ENCODE measurements at regions not wholly inside any gene's neighbourhood (a gene's known extent, or its start where the extent isn't known, plus 50 kb on each side); places are given as distances from the start of the nearest gene placed in this dataset.
"Not testable (repeated sequence)": the region's sequence is repeated elsewhere in the genome, so short reads cannot be mapped to it uniquely, and the experiment has no call there.

GRCh38 chr4:79150820-79151416 lies 174.9 kb downstream of the NAA11 start:
- ATAC-seq (ENCODE audit: low FRiP score) (no peak), DNase-seq (no peak)
- Histone ChIP-seq H3K9me3 (ENCODE audit: control insufficient read depth, low read length) (no peaks in the 10 kb centered on the region), H3K4me1 (ENCODE audit: control insufficient read depth in 1 of 2, insufficient read depth in 2 of 2, low read length in 2 of 2) (no peaks in the 10 kb centered on the region), H3K27ac (ENCODE audit: low read depth in 1 of 2, low read length in 2 of 2) (no peak overlapping the region), H3K27me3 (ENCODE audit: control insufficient read depth in 1 of 2, insufficient read depth in 2 of 2, low read length in 1 of 2) (no peaks in the 10 kb centered on the region), H3K4me3 (ENCODE audit: low read length in 2 of 2) (no peak overlapping the region), H3K36me3 (ENCODE audit: control insufficient read depth in 1 of 2, insufficient read depth in 2 of 2, low read length in 1 of 2) (no peaks in the 10 kb centered on the region)
- intact Hi-C loops (cut with DNase I) = no loop called here

GRCh38 chr4:79148369-79148768 lies 177.5 kb downstream of the NAA11 start:
- no peak for ATAC-seq (ENCODE audit: low FRiP score)
- no peak overlapping the region for H3K4me3 ChIP-seq (ENCODE audit: low read length in 2 of 2)
- no peaks in the 10 kb centered on the region for H3K9me3 ChIP-seq (ENCODE audit: control insufficient read depth, low read length)
- no peaks in the 10 kb centered on the region for H3K36me3 ChIP-seq (ENCODE audit: control insufficient read depth in 1 of 2, insufficient read depth in 2 of 2, low read length in 1 of 2)
- intact Hi-C loops (cut with DNase I) = no loop called here
- WGBS, 2 donors = 81 to 88% methylated on average over 2 of the region's 2 CpGs
- no peak for DNase-seq
- H3K4me1 ChIP-seq (ENCODE audit: control insufficient read depth in 1 of 2, insufficient read depth in 2 of 2, low read length in 2 of 2) = no peaks in the 10 kb centered on the region
- no peak overlapping the region for H3K27ac ChIP-seq (ENCODE audit: low read depth in 1 of 2, low read length in 2 of 2)
- no peaks in the 10 kb centered on the region for H3K27me3 ChIP-seq (ENCODE audit: control insufficient read depth in 1 of 2, insufficient read depth in 2 of 2, low read length in 1 of 2)

DNA sequence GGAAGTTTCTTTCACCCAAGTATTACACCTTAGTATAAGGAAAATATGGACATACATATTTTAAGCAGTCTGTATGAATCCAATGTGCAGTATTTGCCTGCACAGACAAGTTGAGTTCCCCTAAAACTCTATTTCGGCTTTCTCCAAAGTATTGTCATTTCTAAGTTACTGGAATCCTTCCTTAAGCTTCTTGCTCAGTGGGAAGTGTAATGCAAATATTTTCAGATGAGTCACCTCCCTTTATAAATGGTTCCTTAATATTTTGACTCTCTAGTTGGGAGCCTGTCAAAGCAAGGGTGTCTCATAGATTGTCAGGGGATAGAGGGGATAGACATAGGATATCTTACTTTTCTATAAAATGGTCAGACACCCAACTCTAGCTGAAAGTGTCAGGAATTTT lies 178.6 kb downstream of the NAA11 start:
- no peaks in the 10 kb centered on the region for H3K4me1 ChIP-seq (ENCODE audit: control insufficient read depth in 1 of 2, insufficient read depth in 2 of 2, low read length in 2 of 2)
- H3K4me3 ChIP-seq (ENCODE audit: low read length in 2 of 2) = no peak overlapping the region
- ATAC-seq (ENCODE audit: low FRiP score) (no peak), DNase-seq (no peak)
- intact Hi-C loops (cut with DNase I) = no loop called here
- no peaks in the 10 kb centered on the region for H3K9me3 ChIP-seq (ENCODE audit: control insufficient read depth, low read length)
- H3K36me3 ChIP-seq (ENCODE audit: control insufficient read depth in 1 of 2, insufficient read depth in 2 of 2, low read length in 1 of 2) = no peaks in the 10 kb centered on the region
- H3K27ac ChIP-seq (ENCODE audit: low read depth in 1 of 2, low read length in 2 of 2) = no peak overlapping the region
- H3K27me3 ChIP-seq (ENCODE audit: control insufficient read depth in 1 of 2, insufficient read depth in 2 of 2, low read length in 1 of 2) = no peaks in the 10 kb centered on the region
- 55 to 78% methylated on average over 1 of the region's 1 CpG for WGBS, 2 donors

- Histone ChIP-seq H3K36me3 (ENCODE audit: control insufficient read depth in 1 of 2, insufficient read depth in 2 of 2, low read length in 1 of 2) (no peaks in the 10 kb centered on the region), H3K27me3 (ENCODE audit: control insufficient read depth in 1 of 2, insufficient read depth in 2 of 2, low read length in 1 of 2) (no peaks in the 10 kb centered on the region), H3K9me3 (ENCODE audit: control insufficient read depth, low read length) (peaks cover 1% of the 10 kb centered on the region), H3K4me3 (ENCODE audit: low read length in 2 of 2) (no peak overlapping the region), H3K27ac (ENCODE audit: low read depth in 1 of 2, low read length in 2 of 2) (no peak overlapping the region), H3K4me1 (ENCODE audit: control insufficient read depth in 1 of 2, insufficient read depth in 2 of 2, low read length in 2 of 2) (no peaks in the 10 kb centered on the region)
- WGBS, 2 donors = 25 to 29% methylated on average over 3 of the region's 3 CpGs
- DNase-seq (no peak), ATAC-seq (ENCODE audit: low FRiP score) (no peak)
- intact Hi-C loops (cut with DNase I) = no loop called here
These were observed 184.3 kb downstream of the NAA11 start for GRCh38 chr4:79141530-79141929.

DNA sequence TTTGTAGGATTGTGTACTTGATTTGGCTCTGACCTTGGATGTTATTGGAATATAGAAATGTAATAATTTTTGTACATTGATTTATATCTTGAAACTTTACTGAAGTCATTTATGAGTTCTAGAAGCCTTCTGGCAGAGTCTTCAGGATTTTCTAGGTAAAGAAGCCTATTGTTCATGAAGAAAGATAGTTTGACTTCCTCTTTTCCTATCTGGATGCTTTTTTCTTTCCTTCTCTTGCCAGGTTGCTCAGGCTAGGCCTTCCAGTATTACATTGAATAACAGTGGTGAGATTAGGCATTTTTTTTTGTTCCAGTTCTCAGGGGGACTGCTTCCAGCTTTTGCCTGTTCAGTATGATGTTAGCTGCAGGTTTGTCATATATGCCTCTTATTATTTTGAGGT lies 191.1 kb downstream of the NAA11 start:
- no peak for ATAC-seq (ENCODE audit: low FRiP score)
- no peaks in the 10 kb centered on the region for H3K4me1 ChIP-seq (ENCODE audit: control insufficient read depth in 1 of 2, insufficient read depth in 2 of 2, low read length in 2 of 2)
- intact Hi-C loops (cut with DNase I) = no loop called here
- H3K27me3 ChIP-seq (ENCODE audit: control insufficient read depth in 1 of 2, insufficient read depth in 2 of 2, low read length in 1 of 2) = no peaks in the 10 kb centered on the region
- H3K4me3 ChIP-seq (ENCODE audit: low read length in 2 of 2) = no peak overlapping the region
- no peak overlapping the region for H3K27ac ChIP-seq (ENCODE audit: low read depth in 1 of 2, low read length in 2 of 2)
- DNase-seq = no peak
- H3K9me3 ChIP-seq (ENCODE audit: control insufficient read depth, low read length) = no peaks in the 10 kb centered on the region
- H3K36me3 ChIP-seq (ENCODE audit: control insufficient read depth in 1 of 2, insufficient read depth in 2 of 2, low read length in 1 of 2) = no peaks in the 10 kb centered on the region

DNA sequence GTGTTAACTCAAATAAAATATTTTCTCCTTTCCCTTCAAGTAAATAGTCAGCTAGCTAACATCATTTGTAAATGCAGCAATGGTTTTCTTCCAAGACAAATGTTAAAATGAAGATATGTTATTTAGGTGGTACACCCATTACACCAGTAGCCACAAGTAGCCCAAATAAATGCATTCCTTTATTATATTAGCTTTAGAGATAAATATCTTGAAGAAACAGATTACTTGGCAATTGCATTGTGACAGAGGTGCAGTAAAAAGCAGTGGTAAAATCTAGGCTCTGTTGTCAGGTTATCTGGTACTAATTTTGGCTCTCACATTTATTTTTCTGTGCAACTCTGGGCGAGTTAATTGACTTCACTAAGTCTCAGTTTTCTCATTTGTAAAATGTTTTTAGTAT lies 193.0 kb downstream of the NAA11 start:
- Histone ChIP-seq H3K36me3 (ENCODE audit: control insufficient read depth in 1 of 2, insufficient read depth in 2 of 2, low read length in 1 of 2) (no peaks in the 10 kb centered on the region), H3K27ac (ENCODE audit: low read depth in 1 of 2, low read length in 2 of 2) (no peak overlapping the region), H3K9me3 (ENCODE audit: control insufficient read depth, low read length) (no peaks in the 10 kb centered on the region), H3K4me3 (ENCODE audit: low read length in 2 of 2) (no peak overlapping the region), H3K27me3 (ENCODE audit: control insufficient read depth in 1 of 2, insufficient read depth in 2 of 2, low read length in 1 of 2) (no peaks in the 10 kb centered on the region), H3K4me1 (ENCODE audit: control insufficient read depth in 1 of 2, insufficient read depth in 2 of 2, low read length in 2 of 2) (no peaks in the 10 kb centered on the region)
- no peak for ATAC-seq (ENCODE audit: low FRiP score)
- WGBS, 2 donors = 46 to 62% methylated on average over 1 of the region's 1 CpG
- DNase-seq = no peak
- intact Hi-C loops (cut with DNase I) = no loop called here

DNA sequence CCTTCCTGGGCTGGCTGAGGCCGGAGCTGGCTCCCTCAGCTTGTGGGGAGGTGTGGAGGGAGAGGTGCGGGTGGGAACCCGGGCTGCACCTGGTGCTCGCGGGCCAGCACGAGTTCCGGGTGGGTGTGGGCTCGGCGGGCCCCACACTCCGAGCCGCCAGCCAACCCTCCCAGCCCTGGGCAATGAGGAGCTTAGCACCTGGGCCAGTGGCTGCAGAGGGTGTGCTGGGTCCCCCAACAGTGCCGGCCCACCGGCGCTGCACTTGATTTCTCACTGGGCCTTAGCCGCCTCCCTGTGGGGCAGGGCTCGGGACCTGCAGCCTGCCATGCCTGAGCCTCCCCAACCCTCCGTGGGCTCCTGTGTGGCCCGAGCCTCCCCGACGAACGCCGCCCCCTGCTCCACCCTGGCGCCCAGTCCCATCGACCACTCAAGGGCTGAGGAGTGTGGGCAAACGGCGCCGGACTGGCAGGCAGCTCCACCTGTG lies 182.7 kb upstream of the PAQR3 start:
- H3K27ac ChIP-seq (ENCODE audit: low read depth in 1 of 2, low read length in 2 of 2) = no peak overlapping the region
- no peaks in the 10 kb centered on the region for H3K36me3 ChIP-seq (ENCODE audit: control insufficient read depth in 1 of 2, insufficient read depth in 2 of 2, low read length in 1 of 2)
- WGBS, 2 donors = 97 to 98% methylated on average over 22 to 27 of the region's 27 CpGs
- H3K9me3 ChIP-seq (ENCODE audit: control insufficient read depth, low read length) = peaks cover 3% of the 10 kb centered on the region
- no peaks in the 10 kb centered on the region for H3K4me1 ChIP-seq (ENCODE audit: control insufficient read depth in 1 of 2, insufficient read depth in 2 of 2, low read length in 2 of 2)
- intact Hi-C loops (cut with DNase I) = no loop called here
- H3K4me3 ChIP-seq (ENCODE audit: low read length in 2 of 2) = no peak overlapping the region
- DNase-seq (no peak), ATAC-seq (ENCODE audit: low FRiP score) (no peak)
- no peaks in the 10 kb centered on the region for H3K27me3 ChIP-seq (ENCODE audit: control insufficient read depth in 1 of 2, insufficient read depth in 2 of 2, low read length in 1 of 2)

- Histone ChIP-seq H3K27ac (ENCODE audit: low read depth in 1 of 2, low read length in 2 of 2) (no peak overlapping the region), H3K4me1 (ENCODE audit: control insufficient read depth in 1 of 2, insufficient read depth in 2 of 2, low read length in 2 of 2) (no peaks in the 10 kb centered on the region), H3K27me3 (ENCODE audit: control insufficient read depth in 1 of 2, insufficient read depth in 2 of 2, low read length in 1 of 2) (no peaks in the 10 kb centered on the region), H3K4me3 (ENCODE audit: low read length in 2 of 2) (no peak overlapping the region), H3K36me3 (ENCODE audit: control insufficient read depth in 1 of 2, insufficient read depth in 2 of 2, low read length in 1 of 2) (no peaks in the 10 kb centered on the region), H3K9me3 (ENCODE audit: control insufficient read depth, low read length) (peaks cover 3% of the 10 kb centered on the region)
- intact Hi-C loops (cut with DNase I) = no loop called here
- DNase-seq (no peak), ATAC-seq (ENCODE audit: low FRiP score) (no peak)
- WGBS, 2 donors = 85 to 93% methylated on average over 1 of the region's 1 CpG
These were observed 182.0 kb upstream of the PAQR3 start for GRCh38 chr4:79121223-79121622.

DNA sequence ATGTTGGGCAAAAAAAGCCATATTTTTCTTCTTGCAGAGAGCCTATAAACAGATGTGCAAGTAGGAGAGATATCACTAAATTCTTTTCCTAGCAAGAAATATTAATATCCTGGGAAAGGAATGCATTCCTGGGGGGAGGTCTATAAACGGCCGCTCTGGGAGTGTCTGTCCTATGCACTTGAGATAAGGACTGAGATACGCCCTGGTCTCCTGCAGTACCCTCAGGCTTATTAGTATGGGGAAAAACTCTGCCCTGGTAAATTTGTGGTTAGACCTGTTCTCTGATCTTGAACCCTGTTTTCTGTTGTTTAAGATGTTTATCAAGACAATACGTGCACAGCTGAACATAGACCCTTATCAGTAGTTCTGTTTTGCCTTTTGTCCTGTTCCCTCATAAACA lies 177.8 kb upstream of the PAQR3 start:
- H3K4me3 ChIP-seq (ENCODE audit: low read length in 2 of 2); H3K4me1 ChIP-seq (ENCODE audit: control insufficient read depth in 1 of 2, insufficient read depth in 2 of 2, low read length in 2 of 2); H3K9me3 ChIP-seq (ENCODE audit: control insufficient read depth, low read length); H3K27ac ChIP-seq (ENCODE audit: low read depth in 1 of 2, low read length in 2 of 2); intact Hi-C loops (cut with DNase I); ATAC-seq (ENCODE audit: low FRiP score); DNase-seq; H3K36me3 ChIP-seq (ENCODE audit: control insufficient read depth in 1 of 2, insufficient read depth in 2 of 2, low read length in 1 of 2); H3K27me3 ChIP-seq (ENCODE audit: control insufficient read depth in 1 of 2, insufficient read depth in 2 of 2, low read length in 1 of 2): not testable (repeated sequence)
- WGBS, 2 donors = 83% methylated on average over 4 of the region's 4 CpGs
